NCI-H2196 (cell line): ENCODE measurements at regions not wholly inside any gene's neighbourhood (a gene's known extent, or its start where the extent isn't known, plus 50 kb on each side); places are given as distances from the start of the nearest gene placed in this dataset.
"Not testable (repeated sequence)": the region's sequence is repeated elsewhere in the genome, so short reads cannot be mapped to it uniquely, and the experiment has no call there.

ENCODE experiments used
- DNase-seq: peaks from one replicate; lab custom pipeline; 2025; ENCODE audit not compliant: unreplicated experiment; lab: John Stamatoyannopoulos, UW

DNA sequence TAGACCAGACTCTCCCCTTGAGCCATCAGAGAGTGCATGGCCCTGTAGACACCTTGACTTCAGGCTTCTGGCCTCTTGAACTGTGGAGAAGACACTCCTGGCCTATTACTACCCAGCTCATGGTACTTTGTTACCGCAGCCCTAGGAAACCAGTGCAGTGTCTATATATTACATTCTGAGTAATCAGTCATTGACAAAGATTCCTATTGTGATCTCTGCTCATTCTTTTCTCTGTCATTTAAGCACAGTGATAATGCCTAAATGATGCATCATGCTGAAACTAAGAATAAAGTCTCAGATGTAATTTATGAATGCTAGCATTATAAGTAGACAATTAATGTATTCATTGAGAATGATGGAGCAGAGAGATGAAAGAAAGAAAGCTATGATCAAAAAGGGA is 603.5 kb downstream of the SOCS6 start:
- DNase-seq = no peak

DNA sequence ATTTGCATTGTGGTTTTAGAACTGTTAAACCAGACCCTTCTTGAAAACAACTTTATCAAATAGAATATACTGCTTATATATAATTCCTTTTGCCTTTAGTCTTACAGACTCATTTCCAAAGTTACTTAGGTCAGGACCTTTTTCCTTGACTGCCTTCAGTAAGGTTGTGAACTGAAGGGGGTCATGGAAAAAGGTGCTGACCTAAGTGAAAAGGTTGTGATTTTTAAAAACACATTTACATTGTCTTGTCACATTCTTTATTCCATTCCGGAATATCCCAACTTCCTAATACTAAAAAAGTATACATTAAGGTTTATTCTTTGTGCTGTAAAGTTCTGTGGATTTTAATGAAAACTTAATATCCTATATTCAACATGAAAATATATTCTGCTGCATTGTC is 581.4 kb downstream of the SOCS6 start:
- no peak for DNase-seq

DNA sequence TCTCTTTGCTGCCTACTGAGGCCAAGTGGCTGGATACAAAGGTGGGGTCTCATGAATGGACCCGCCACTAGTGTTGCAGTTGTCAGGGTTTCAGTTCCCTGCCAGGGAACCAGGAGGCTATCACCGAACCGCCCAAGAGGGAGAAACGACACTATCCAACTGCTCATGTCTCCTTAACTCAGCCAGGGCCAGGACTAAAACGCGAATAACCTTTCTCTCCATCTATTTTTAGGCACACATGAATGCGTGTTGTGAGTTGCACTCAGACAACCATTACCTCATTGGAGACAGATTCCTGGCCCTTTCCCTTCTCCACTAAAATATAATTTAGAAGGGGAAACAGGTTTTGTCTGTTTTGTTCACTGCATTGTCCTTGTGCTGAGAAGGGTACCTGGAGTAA is 559.5 kb downstream of the SOCS6 start:
- DNase-seq = no peak

DNA sequence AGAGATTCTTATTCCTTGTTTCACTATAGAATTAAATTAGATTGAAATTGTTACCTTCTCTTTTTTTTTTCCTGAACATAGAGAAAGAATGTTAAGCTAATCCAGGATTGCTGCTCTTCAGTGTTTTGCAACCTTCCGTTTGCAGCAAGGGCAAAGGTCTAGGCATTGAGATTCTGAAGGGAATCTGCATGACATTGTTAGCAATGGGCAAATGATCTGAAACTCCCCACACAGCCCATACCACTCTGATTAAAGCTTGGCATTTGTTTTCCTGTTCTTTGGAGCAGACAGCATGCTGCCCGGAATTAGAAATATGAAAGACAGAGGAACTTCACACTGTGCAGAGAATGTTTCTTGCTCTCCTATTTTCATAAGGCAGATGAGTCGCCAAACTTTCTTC is 551.8 kb downstream of the SOCS6 start:
- DNase-seq = no peak

DNA sequence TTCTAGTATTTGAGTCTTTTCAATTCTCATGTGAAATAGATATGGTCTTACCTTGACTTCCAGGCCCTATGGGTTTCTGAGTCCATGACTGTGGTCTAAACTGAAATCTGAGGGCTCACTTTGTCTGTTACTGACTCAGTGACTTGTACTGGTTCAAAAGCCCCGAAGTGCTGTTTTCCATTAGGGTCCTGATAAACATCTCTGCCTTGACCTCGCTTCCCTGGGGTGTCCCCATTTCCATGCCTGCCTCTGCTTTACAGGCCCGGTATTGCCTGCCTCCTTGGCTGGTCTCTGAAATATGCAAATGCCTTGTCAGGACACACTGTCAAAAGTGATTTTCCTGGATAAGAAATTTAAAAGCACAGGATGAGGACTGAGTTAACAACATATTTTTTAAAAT is 538.8 kb downstream of the SOCS6 start:
- DNase-seq = no peak

DNA sequence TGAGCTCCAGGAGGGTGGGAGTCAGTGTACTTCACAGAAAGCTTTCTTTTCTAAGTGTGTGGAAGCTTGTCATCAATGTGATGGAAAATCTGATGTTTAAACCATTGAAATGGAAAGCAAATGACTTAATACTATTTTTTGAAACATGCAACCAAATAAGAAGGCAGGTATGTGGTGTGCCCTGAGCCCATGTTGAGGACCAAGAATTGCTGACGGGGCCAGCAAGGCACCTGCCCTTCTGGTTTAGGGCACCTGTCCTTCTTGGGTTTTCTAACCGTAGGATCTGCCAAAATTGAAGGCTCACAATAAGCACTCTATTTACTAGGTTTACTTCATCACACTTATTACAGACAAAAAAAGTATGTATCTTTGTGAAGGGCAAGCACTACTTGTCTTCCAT is 537.7 kb downstream of the SOCS6 start:
- no peak for DNase-seq

DNA sequence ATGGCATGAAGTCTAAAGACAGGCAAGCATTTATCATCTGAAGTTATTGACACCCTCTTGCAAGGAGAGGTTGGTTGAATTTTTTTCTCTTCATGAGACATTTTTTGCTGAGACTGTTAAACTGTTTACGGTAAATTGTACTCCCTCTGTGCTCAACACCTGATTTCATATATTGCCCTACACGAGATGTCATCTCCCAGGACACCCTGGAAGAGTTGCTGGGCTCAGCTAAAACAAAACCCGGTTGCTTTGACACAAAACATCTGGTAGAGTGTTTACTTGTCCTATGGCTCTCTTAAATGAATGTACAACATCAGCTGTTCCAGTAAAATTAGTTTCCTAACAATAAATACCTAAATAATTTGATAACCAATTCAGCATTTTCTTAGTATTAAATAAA is 533.8 kb downstream of the SOCS6 start:
- no peak for DNase-seq

DNA sequence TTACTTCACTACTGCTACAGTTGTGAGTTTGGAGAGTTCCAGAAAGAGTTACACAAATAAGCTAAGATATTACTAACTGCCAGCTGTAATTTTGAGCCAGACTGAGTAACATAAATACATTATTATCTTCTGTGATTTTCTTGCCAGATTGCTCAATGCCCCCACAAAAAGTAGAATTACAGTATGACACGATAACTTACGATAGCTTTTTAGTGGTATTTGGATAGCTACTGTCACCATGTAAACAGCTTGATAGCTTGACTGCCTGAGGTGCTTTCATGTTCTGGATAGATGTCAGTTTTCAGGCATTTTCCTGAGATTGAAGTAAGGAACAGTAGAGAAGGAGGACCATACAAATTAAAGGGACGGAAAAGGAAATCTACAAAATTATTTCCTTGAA is 533.3 kb downstream of the SOCS6 start:
- DNase-seq = no peak

DNA sequence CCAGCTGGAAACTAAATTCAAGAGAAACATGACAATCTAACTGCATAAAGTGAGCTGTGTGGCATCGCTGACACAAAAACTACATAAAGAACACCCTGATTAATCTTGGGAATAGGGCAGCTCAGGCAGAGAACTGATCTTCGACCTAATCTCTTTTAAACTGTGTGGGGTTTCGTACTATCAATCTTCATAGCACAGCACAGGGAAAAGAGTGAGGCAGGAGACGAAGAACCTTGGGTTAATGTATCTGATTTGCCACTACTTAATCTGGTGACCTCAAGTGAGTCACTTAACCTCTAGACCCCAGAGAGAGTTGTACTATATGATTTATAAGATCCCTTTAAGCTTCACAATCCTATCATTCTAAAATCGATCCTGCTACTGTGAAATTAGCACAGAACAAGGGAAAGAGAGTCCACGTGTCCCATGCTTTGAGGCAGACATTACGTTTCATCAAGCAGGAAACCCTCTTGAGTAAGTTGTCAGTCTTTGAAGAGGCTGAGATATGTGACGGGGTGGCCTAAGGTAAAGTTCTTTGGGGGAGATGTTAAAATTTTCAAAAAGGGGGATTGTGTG is 519.7 kb downstream of the SOCS6 start:
- no peak for DNase-seq

DNA sequence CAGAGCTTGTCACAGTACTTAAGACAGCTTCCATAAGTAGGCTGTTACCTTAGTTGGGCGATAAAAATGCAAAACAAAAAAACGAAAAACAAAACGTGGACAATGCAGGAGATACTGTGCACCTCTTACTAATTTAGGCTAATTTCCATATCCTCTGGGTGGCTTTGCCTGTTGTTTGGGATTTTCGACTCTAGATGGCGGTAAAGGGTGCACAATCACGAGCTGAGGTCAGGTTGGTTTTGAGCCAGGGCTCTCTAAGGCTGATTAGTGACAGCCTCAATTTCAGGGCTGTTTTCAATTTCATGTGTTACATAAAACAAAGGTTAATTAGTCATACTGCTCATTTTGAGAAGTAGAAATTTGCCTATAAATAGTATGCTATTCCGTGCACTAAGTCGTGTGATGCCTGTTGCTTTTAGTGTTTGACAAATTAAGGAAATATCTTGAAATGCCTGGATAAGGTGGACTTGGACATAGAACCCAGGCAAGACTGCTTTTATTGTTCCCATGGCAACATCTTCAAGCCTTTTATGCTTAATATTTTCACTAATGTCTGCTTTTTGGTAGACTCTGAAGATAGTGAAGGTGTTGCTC is 493.1 kb downstream of the SOCS6 start:
- peak; percentile 58 for DNase-seq

DNA sequence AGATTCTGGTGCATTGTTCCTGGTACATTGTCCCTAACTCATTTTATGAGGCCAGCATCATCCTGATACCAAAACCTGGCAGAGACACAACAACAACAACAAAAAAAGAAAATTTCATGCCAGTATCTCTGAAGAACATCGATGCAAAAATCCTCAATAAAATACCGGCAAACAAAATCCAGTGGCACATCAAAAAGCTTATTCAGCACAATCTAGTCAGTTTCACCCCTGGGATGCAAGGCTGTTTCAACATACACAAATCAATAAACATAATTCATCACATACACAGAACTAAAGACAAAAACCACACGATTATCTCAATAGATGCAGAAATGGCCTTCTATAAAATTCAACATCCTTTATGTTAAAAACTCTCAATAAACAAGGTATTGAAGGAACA is 477.4 kb downstream of the SOCS6 start:
- not testable (repeated sequence) for DNase-seq

DNA sequence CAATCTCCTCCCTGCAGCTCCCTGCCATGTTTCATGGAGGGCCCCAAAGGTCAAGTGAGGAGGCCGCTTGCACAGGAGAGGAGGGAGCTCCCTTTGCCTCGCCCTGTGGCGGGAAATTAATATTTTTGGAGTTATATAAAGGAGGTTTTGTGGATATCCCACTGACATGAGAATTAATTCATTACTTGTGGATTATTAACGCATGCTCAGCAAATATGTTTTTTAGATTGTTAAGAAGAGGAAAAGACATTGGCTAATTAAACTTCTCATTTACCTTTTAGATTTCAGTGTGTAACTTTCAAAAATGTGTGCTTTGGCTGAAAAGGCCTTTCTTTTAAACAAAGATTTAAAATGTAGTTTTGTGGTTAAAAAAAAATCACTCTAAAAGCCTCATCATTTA is 474.0 kb downstream of the SOCS6 start:
- DNase-seq = no peak

DNA sequence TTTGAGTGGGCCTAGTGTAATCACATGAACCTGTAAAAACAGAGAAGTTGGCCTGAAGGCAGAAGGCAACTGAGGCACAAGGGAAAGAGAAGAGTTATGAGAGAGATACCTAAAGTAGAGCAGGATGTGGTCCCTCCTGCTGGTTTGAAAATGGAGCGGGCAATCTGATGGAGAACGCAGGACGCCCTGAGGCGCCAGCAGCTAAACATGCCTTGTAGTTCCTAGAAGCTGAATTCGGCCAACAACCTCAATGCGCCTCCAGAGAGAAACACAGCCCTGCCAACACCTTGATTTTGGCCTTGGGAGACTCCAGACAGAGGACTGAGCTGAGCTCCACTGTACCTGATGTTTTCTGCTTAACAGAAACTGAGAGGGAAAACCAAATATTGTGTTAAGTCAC is 469.9 kb downstream of the SOCS6 start:
- DNase-seq = no peak

DNA sequence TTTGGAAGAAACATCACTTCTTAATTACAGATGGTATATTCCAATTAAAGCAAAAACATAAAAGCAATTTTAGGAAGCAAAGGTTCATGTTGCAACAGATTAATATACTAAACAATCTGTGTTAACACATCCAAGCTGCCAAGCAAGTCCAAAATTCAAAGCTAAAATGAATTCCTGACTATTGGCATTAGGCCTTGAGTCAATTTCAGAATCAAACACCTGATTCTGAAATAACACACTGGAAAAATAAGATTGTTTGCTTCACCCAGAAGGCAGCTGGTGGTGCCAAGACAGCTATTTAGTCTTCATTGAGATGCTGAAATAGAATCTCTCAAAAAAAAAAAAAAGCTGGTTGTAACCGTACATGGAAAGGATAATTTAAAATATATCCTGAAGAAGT is 465.6 kb downstream of the SOCS6 start:
- no peak for DNase-seq

DNA sequence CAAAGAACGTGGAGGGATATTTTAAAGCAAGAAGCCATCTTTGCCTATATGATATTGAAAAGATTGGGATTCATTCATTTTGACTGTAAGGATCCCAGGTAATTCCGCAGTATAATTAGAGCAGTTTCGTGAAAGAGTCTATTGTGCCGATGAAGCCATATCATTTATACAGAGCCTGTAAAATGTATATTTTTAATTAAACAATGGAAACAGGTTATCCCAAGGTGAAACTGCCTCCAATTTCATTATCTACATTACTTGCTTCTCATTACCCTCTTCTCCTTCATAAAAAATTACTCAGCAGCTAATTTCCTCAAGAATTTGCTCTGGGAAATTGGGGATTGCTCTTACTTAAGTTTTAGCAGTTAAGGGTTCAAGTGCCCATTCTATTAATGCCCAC is 444.1 kb downstream of the SOCS6 start:
- DNase-seq = no peak

DNA sequence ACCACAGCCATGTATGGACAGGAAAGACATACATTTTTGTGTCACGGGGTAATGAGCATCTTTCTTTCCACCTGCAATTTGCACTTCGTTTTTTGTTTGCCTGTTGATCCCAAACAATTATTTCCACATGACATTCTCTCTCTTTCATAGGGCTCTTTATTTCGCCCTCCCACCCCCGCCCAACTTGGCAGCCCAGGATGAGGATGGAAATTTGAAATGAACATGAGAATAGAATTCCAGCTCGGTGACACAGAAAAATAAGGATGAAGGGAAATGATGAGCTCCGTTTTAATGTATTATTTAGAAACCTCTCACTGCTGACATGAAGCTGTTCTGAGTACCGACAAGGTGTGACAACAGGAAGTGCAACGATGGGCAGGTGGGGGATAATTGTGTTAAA is 443.3 kb downstream of the SOCS6 start:
- DNase-seq = no peak

DNA sequence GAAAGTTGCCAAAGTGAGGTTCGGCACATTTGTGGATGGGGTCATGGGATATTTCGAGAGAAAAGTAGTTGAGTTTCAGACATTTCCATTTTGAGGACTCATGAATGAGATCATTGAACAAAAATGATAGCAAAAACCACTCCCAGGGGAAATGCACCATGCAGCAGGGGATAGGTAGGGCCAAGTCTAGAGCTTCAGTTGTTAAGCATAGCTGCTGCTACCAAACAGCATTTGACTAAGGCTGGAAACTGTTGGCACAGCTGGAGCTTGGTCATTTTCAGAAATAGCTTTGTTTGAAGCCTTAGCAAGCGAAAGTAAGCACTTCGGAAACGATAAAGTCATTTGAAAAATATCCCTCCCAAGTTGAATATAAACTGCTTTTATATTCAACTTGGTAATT is 431.8 kb downstream of the SOCS6 start:
- no peak for DNase-seq

DNA sequence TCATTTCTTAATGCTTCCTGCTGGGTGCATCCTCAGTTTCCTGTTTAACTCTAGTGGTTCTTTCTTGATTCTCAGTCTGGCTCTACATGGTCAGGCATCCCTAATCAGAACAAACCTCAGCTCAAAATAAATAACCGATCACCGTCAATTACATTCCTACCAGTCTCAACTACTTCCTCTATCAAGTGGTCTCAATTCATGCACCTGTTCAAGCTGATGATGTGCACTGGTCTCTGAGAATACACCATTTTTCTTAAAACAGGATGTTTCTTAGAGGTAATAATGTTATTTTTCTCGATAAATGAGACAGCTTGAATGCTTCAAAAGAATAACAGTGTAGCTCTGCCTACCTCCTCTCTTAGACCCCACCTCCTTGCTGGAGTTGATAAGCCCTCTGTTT is 420.9 kb downstream of the SOCS6 start:
- DNase-seq = no peak

DNA sequence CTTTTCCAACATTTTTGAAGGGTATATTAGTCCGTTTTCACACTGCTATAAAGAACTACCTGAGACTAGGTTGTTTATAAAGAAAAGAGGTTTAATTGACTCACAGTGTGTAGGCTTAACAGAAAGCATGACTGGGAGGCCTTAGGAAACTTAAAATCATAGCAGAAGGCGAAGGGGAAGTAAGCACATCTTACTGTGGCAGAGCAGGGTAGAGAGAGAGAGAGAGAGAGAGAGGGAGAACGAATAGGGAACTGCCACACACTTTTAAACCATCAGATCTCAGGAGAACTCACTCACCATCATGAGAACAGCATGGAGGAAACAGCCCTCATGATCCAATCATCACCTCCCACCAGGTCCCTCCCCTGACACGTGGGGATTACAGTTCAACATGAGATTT is 420.3 kb downstream of the SOCS6 start:
- DNase-seq = no peak

DNA sequence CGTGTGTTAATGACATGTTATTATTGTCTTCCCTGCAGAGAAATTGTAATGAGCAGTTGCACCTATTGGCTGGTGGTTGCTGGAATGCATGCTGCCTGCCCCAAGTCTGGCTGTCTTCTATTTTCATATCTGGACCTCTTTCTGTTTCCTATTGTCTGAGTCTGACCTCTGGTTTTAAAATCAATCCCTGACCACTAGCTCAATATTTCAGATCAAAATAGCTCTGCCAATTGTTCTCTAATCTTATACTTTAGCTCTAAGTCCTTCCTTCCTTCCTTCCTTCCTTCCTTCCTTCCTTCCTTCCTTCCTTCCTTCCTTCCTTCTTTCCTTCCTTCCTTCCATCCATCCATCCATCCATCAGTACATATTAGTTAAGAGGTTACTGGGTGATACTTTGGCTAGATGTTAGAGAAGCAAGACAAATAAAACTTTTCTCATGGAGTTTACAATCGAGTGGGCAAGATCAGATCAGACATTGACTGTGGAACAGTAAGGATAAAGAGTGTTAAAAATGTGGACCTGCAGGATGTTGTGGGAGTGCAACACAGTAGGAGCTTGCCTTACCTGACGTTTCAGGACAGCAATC is 417.1 kb downstream of the SOCS6 start:
- no peak for DNase-seq

DNA sequence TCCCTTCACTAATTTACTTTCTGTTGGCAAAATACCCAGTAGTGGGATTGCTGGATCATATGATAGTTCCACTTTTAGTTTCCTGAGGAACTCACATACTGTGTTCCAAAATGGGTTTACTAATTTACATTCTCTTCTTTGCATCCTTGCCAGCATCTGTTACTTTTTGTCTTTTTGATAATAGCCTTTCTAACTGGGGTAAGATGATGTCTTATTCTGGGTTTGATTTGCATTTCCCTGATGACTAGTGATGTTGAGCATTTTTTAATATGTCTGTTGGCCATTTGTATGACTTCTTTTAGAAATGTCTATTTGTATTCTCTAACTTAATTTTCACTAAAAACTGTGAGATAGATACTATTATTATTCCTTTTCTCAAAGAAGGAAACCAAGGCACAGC is 411.7 kb downstream of the SOCS6 start:
- no peak for DNase-seq

DNA sequence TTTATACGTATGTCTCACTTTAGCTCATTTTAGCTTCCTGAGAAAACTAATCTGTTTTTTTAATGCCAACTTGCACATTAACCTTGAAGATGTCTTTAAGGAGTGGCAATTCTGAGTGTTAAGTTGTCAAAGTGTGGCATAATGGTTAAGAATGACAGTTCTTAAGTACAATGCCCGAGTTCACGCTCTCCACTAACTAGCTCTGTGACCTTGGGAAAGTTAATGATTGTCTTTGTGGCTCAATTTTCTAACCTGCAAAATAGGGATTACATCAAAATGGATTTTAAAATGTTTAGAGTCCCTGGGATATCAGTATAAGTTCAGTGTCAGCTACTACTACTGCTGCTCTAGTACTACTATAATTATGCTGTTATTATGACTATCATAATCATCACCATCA is 409.7 kb downstream of the SOCS6 start:
- DNase-seq = no peak

DNA sequence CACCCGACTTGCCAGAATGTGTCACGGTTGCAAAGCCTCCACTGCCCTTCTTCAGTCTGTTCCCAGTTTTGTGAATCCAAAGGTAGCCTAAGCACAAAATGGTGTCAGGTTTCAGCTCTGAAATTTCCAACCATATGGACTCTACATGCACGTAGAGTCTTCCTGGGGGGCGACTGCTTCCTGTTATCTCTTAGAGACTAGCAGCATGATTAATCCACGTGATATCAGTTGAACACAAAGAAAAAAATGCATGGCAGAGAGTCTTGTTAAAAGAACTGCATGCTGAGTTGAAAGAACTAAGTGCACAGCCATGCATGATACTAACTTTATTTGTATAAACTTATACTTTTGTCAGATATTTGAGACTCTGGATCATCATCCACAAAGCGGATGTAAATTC is 404.4 kb downstream of the SOCS6 start:
- no peak for DNase-seq
